Activated CD4-positive, alpha-beta T cell treated with anti-CD3 and anti-CD28 coated beads, Interleukin-10, Interleukin-2, amounts not matched to agents 100 ng/mL and 50 ng/mL, durations not matched to agents 16 hours and 8 hours (primary cell): ENCODE measurements at regions not wholly inside any gene's neighbourhood (a gene's known extent, or its start where the extent isn't known, plus 50 kb on each side); places are given as distances from the start of the nearest gene placed in this dataset.
"Not testable (repeated sequence)": the region's sequence is repeated elsewhere in the genome, so short reads cannot be mapped to it uniquely, and the experiment has no call there.

Source experiments
- DNase-seq: peaks from one replicate; pipeline ENCODE4 v3.0.0-alpha.2; 2020

GRCh38 chr10:2410049-2410448, 657.3 kb upstream of the PFKP start:
- no peak for DNase-seq

- DNase-seq: no peak
These were observed 664.1 kb upstream of the ADARB2 start for GRCh38 chr10:2401459-2401858.

GRCh38 chr10:2399482-2399881, 662.2 kb upstream of the ADARB2 start:
- DNase-seq: no peak

GRCh38 chr10:2392145-2392812, 655.0 kb upstream of the ADARB2 start:
- no peak for DNase-seq

- DNase-seq: no peak
These were observed 650.3 kb upstream of the ADARB2 start for GRCh38 chr10:2387672-2388071.

- no peak for DNase-seq
These were observed 649.9 kb upstream of the ADARB2 start for GRCh38 chr10:2387261-2387660.

- DNase-seq: no peak
These were observed 642.9 kb upstream of the ADARB2 start for GRCh38 chr10:2380218-2380617.

GRCh38 chr10:2367083-2367482, 629.8 kb upstream of the ADARB2 start:
- no peak for DNase-seq

- DNase-seq: no peak
These were observed 629.1 kb upstream of the ADARB2 start for GRCh38 chr10:2366264-2366931.

- DNase-seq: no peak
These were observed 625.0 kb upstream of the ADARB2 start for GRCh38 chr10:2362331-2362730.

- no peak for DNase-seq
These were observed 621.3 kb upstream of the ADARB2 start for GRCh38 chr10:2358586-2358985.

GRCh38 chr10:2356670-2357069, 619.3 kb upstream of the ADARB2 start:
- no peak for DNase-seq

GRCh38 chr10:2351566-2351965, 614.2 kb upstream of the ADARB2 start:
- DNase-seq: no peak

GRCh38 chr10:2342206-2342605, 604.9 kb upstream of the ADARB2 start:
- no peak for DNase-seq

- no peak for DNase-seq
These were observed 603.7 kb upstream of the ADARB2 start for GRCh38 chr10:2340831-2341647.

- DNase-seq: no peak
These were observed 598.3 kb upstream of the ADARB2 start for GRCh38 chr10:2335626-2336025.

GRCh38 chr10:2334575-2334974, 597.2 kb upstream of the ADARB2 start:
- DNase-seq: no peak

GRCh38 chr10:2329082-2329481, 591.8 kb upstream of the ADARB2 start:
- no peak for DNase-seq

GRCh38 chr10:2326411-2326810, 589.1 kb upstream of the ADARB2 start:
- DNase-seq: no peak

GRCh38 chr10:2315045-2315485, 577.7 kb upstream of the ADARB2 start:
- not testable (repeated sequence) for DNase-seq

- no peak for DNase-seq
These were observed 568.8 kb upstream of the ADARB2 start for GRCh38 chr10:2306081-2306480.

GRCh38 chr10:2303169-2303568, 565.8 kb upstream of the ADARB2 start:
- no peak for DNase-seq

- no peak for DNase-seq
These were observed 563.9 kb upstream of the ADARB2 start for GRCh38 chr10:2301227-2301626.

GRCh38 chr10:2300231-2300630, 562.9 kb upstream of the ADARB2 start:
- DNase-seq: no peak
